SK-N-SH (cell line): ENCODE measurements at regions not wholly inside any gene's neighbourhood (a gene's known extent, or its start where the extent isn't known, plus 50 kb on each side); places are given as distances from the start of the nearest gene placed in this dataset.
A peak's percentile ranks its signal among the peaks of the same experiment; 100 is the strongest.

Source experiments
- CTCF ChIP-seq: fragments of 200-600 bp; sonication (generic); IDR thresholded peaks from 2 replicates; pipeline ENCODE4 v1.6.1; 2017; ENCODE audit warnings: antibody characterized with exemption, mild to moderate bottlenecking, moderate library complexity
- EP300 ChIP-seq, 2 experiments: IDR thresholded peaks; 2 replicates each; pipeline versions ENCODE4 v1.4.0 to v1.6.1; 2012; ENCODE audit warnings: borderline replicate concordance in 1 of 2, low read depth in 1 of 2, low read length in 1 of 2
- MXI1 ChIP-seq: IDR thresholded peaks from 2 replicates; pipeline ENCODE4 v1.6.1; 2012; ENCODE audit warnings: mild to moderate bottlenecking, low read depth, low read length, improper control_type of control experiment
- RAD21 ChIP-seq: IDR thresholded peaks from 2 replicates; pipeline ENCODE4 v1.6.1; 2012; ENCODE audit warnings: mild to moderate bottlenecking, low read length
- RCOR1 ChIP-seq: fragments of 150-350 bp; IDR thresholded peaks from 2 replicates; pipeline ENCODE4 v1.6.1; 2017; ENCODE audit warnings: antibody characterized with exemption, low read length
- REST ChIP-seq: IDR thresholded peaks from 2 replicates; pipeline ENCODE4 v1.6.1; 2012; ENCODE audit warnings: mild to moderate bottlenecking, low read depth, low read length, moderate library complexity
- RFX5 ChIP-seq: IDR thresholded peaks from 2 replicates; pipeline ENCODE4 v1.6.1; 2012; ENCODE audit warnings: mild to moderate bottlenecking, improper control_type of control experiment, low read length
- RXRA ChIP-seq: IDR thresholded peaks from 2 replicates; pipeline ENCODE4 v1.4.0; 2012; ENCODE audit warnings: low read depth, mild to moderate bottlenecking, borderline replicate concordance
- SIN3A ChIP-seq: IDR thresholded peaks from 2 replicates; pipeline ENCODE4 v1.6.1; 2012; ENCODE audit warnings: low read depth, mild to moderate bottlenecking, low read length, moderate library complexity, borderline replicate concordance
- SMC3 ChIP-seq: IDR thresholded peaks from 2 replicates; pipeline ENCODE4 v1.6.1; 2012; ENCODE audit warnings: low read depth, low read length, improper control_type of control experiment

GRCh38 chr2:205902041-205902899 lies 183.7 kb downstream of the INO80D start:
- TF ChIP-seq SIN3A (no peak), SMC3 (no peak), REST (no peak), CTCF (no peak), RAD21 (0 out of 2 replicates have a peak, but pooled peaks have one; percentile 29), RCOR1 (peak; percentile 95), MXI1 (peak; percentile 67; the same call in 1 of the 2 replicates), RXRA (no peak), EP300 (IDR thresholded peaks at IDR 0.05; ENCODE audit: borderline replicate concordance in 1 of 2, low read depth in 1 of 2, low read length in 1 of 2) (peak in 1 of 2 experiments; percentile 91; a peak in 1 of 4 replicates), RFX5 (no peak)
